Neural cell (in vitro differentiated cells): ENCODE measurements at regions not wholly inside any gene's neighbourhood (a gene's known extent, or its start where the extent isn't known, plus 50 kb on each side); places are given as distances from the start of the nearest gene placed in this dataset.

Experiments
- CTCF ChIP-seq: fragments of 450-650 bp; IDR thresholded peaks from 2 replicates; pipeline ENCODE4 v1.5.1; 2014; ENCODE audit warnings: antibody characterized with exemption, mild to moderate bottlenecking, moderate library complexity; ENCODE audit not compliant: poor library complexity, severe bottlenecking
- RAD21 ChIP-seq: fragments of 450-650 bp; conservative IDR thresholded peaks from 2 replicates; pipeline ENCODE4 v1.6.1; 2014; ENCODE audit warnings: antibody characterized with exemption, mild to moderate bottlenecking, moderate library complexity

- no peak for TF ChIP-seq CTCF
- no peak for TF ChIP-seq RAD21
Observed at GRCh38 chr1:104392552-104392951, 642.9 kb downstream of the AMY1C start.
